Common myeloid progenitor, CD34-positive (primary cell): ENCODE measurements at regions not wholly inside any gene's neighbourhood (a gene's known extent, or its start where the extent isn't known, plus 50 kb on each side); places are given as distances from the start of the nearest gene placed in this dataset.
A peak's percentile ranks its signal among the peaks of the same experiment; 100 is the strongest.

ENCODE experiments used
- CTCF ChIA-PET: fragments of 350-600 bp; sonication (Branson Sonifier 250); formaldehyde crosslinking; loops from one replicate; lab custom pipeline; 2021; ENCODE audit warnings: antibody characterized with exemption; lab: Charles Lee
- POLR2A ChIA-PET: fragments of 350-600 bp; sonication (Branson Sonifier 250); formaldehyde crosslinking; loops from one replicate; lab custom pipeline; 2021; ENCODE audit warnings: antibody characterized with exemption; lab: Charles Lee
- DNase-seq, 3 donors: peaks; one replicate each; pipeline versions ENCODE4 v3.0.0 to v3.0.0-alpha.2; 2013
- H3K27ac ChIP-seq, 2 experiments: 1 replicate in 1 of 2; 2 replicates in 1 of 2; pipeline ENCODE4 v1.7.0; 2013; ENCODE audit warnings: inconsistent platforms in 2 of 2, low read length in 2 of 2, mild to moderate bottlenecking in 2 of 2, low read depth in 1 of 2, moderate library complexity in 1 of 2; ENCODE audit not compliant: severe bottlenecking in 2 of 2, insufficient read depth in 1 of 2, poor library complexity in 1 of 2
- H3K27me3 ChIP-seq, 5 experiments: replicated peaks in 2 of 5; 1 replicate in 3 of 5; 2 replicates in 2 of 5; pipeline versions ENCODE4 v1.6.1 to v1.7.0; 2013; ENCODE audit warnings: low read length in 4 of 5, mild to moderate bottlenecking in 2 of 5, moderate library complexity in 2 of 5, inconsistent platforms in 1 of 5; ENCODE audit not compliant: insufficient read depth in 5 of 5, control insufficient read depth in 4 of 5
- H3K36me3 ChIP-seq, 4 experiments: 1 replicate in 2 of 4; 2 replicates in 2 of 4; pipeline versions ENCODE4 v1.6.1 to v1.7.0; 2013; ENCODE audit warnings: low read length in 3 of 4, control low read depth in 1 of 4, mild to moderate bottlenecking in 1 of 4; ENCODE audit not compliant: control insufficient read depth in 4 of 4, insufficient read depth in 4 of 4
- H3K4me1 ChIP-seq, 4 experiments: 1 replicate in 3 of 4; 2 replicates in 1 of 4; pipeline versions ENCODE4 v1.6.1 to v1.7.1; 2013; ENCODE audit warnings: low read length in 3 of 4, mild to moderate bottlenecking in 3 of 4, control low read depth in 1 of 4, inconsistent platforms in 1 of 4, moderate library complexity in 1 of 4; ENCODE audit not compliant: control insufficient read depth in 4 of 4, insufficient read depth in 4 of 4; ENCODE audit errors: control extremely low read depth in 1 of 4
- H3K4me3 ChIP-seq, 7 experiments: 1 replicate in 4 of 7; 2 replicates in 3 of 7; pipeline versions ENCODE4 v1.5.1 to v1.7.0; 2013; ENCODE audit warnings: mild to moderate bottlenecking in 7 of 7, low read length in 6 of 7, moderate library complexity in 6 of 7, inconsistent platforms in 2 of 7, low read depth in 2 of 7, control low read depth in 1 of 7; ENCODE audit not compliant: insufficient read depth in 4 of 7, control insufficient read depth in 1 of 7; ENCODE audit errors: extremely low read depth in 1 of 7
- H3K9me3 ChIP-seq, 5 experiments: 1 replicate in 4 of 5; 2 replicates in 1 of 5; pipeline versions ENCODE4 v1.6.1 to v1.7.1; 2013; ENCODE audit warnings: low read length in 4 of 5, mild to moderate bottlenecking in 2 of 5, inconsistent platforms in 1 of 5, low read depth in 1 of 5, moderate library complexity in 1 of 5; ENCODE audit not compliant: control insufficient read depth in 4 of 5, insufficient read depth in 2 of 5; ENCODE audit errors: control extremely low read depth in 1 of 5
- WGBS: methylation state at CpG from one replicate; pipeline ENCODE4 v1.1.5; 2013; ENCODE audit not compliant: insufficient coverage; 5-methylcytosine and 5-hydroxymethylcytosine counted together

GRCh38 chr3:145752576-145752975 lies 408.4 kb downstream of the PLOD2 start:
- Histone ChIP-seq H3K4me1 (no peaks in the 10 kb centered on the region), H3K27ac (no peak overlapping the region), H3K9me3 (no peaks in the 10 kb centered on the region), H3K36me3 (no peaks in the 10 kb centered on the region), H3K27me3 (no peaks in the 10 kb centered on the region), H3K4me3 (no peak overlapping the region)
- no CpG with 5 or more reads among the region's 1 CpG for WGBS
- CTCF ChIA-PET = no interaction called here
- POLR2A ChIA-PET = no interaction called here
- DNase-seq = no peak

DNA sequence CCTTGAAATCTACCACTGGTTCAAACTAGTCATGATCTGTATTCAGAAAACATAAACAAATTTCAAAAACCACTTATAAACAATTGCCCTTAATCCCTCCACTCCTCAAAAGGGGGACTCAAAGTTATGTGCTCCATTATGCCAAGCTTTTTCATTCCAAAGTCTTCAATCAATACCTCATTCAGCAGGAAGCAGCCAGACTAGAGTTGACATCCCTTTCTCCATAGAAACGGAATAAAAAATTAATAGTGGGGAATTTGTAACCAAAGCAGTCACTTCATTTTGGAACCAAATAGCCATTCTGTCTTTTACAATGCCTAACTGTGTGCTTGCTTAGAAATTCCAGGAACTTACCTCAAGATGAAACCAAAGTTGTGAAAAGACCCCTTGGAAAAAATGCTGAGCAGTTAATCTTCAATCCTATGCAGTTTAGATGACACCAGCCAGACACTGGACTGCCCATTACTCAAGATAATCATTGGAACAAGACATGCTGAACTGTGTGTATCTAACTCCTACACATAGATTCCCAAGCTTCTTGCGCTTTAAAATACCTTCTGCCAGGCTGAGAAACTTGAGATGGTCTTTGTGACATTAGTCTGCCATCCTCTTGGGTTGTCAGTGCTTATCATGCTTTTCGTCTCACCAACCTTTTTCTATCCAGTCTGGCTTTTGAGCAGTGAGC lies 406.2 kb downstream of the PLOD2 start:
- DNase-seq = no peak
- Histone ChIP-seq H3K36me3 (no peaks in the 10 kb centered on the region), H3K27ac (no peak overlapping the region), H3K9me3 (no peaks in the 10 kb centered on the region), H3K27me3 (no peaks in the 10 kb centered on the region), H3K4me3 (no peak overlapping the region), H3K4me1 (no peaks in the 10 kb centered on the region)
- ChIA-PET POLR2A (no interaction called here), CTCF (no interaction called here)
- WGBS = 100% methylated on average over 1 of the region's 3 CpGs

DNA sequence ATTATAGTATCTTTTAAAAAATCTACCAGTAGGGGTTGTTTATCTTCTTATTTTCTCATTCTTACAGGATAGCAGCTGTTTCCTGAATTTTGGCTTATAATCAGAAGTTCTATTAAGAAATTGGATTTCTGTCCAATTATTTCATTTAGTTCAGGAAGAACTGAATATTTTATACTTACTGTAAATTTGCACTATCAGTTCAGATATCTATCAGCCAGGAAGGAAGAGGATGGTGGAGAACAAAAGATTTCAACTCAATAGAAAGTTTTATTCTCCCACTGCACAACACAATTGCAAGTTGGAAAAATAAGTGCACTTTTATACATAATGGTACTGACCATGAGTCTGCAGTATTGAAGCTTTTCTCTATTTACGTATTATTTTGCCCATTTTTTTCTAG lies 400.9 kb downstream of the PLOD2 start:
- no peak overlapping the region for H3K27ac ChIP-seq
- no CpG with 5 or more reads among the region's 1 CpG for WGBS
- H3K36me3 ChIP-seq = no peaks in the 10 kb centered on the region
- POLR2A ChIA-PET = no interaction called here
- CTCF ChIA-PET = interaction anchor here (0.7 kb wide), 1 partner anchor 79 kb away, joined by 3 read pairs; no protein-coding TSS in a partner anchor
- H3K27me3 ChIP-seq = no peaks in the 10 kb centered on the region
- no peak overlapping the region for H3K4me3 ChIP-seq
- no peaks in the 10 kb centered on the region for H3K4me1 ChIP-seq
- DNase-seq = no peak
- no peaks in the 10 kb centered on the region for H3K9me3 ChIP-seq

DNA sequence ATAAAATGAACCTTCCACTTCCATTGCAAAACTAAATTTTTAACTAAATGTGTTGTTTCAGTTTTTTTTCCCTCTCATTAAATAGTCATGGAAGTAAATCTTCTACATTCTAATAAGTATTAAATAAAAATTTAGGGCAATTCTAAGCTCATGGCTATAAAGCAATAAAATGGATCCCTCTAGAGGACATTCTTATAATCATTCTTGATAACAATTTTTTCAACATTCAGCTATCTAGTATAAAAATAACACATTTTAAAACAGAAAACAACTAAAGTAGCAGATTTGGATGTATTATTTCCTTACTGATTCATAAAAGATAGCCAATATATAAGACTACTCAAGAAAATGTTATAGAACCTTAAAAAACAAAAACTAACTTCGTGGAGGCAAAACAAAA lies 393.1 kb downstream of the PLOD2 start:
- no peak overlapping the region for H3K27ac ChIP-seq
- ChIA-PET CTCF (no interaction called here), POLR2A (interaction anchor here (1.0 kb wide), 1 partner anchor 9 kb away, joined by 3 read pairs; no protein-coding TSS in a partner anchor)
- WGBS = no CpG with 5 or more reads among the region's 1 CpG
- no peaks in the 10 kb centered on the region for H3K36me3 ChIP-seq
- H3K27me3 ChIP-seq = no peaks in the 10 kb centered on the region
- DNase-seq = peak in 1 of 3 donors; percentile 0
- H3K4me1 ChIP-seq = no peaks in the 10 kb centered on the region
- H3K4me3 ChIP-seq = no peak overlapping the region
- H3K9me3 ChIP-seq = no peaks in the 10 kb centered on the region

- WGBS = 100% methylated on average over 2 of the region's 4 CpGs
- Histone ChIP-seq H3K36me3 (no peaks in the 10 kb centered on the region), H3K27me3 (peaks cover 0 to 2% (median 0%) of the 10 kb centered on the region in 5 experiments), H3K4me3 (no peak overlapping the region), H3K9me3 (no peaks in the 10 kb centered on the region), H3K4me1 (no peaks in the 10 kb centered on the region), H3K27ac (no peak overlapping the region)
- DNase-seq = peak; percentile 13 to 53 (median 39)
- POLR2A ChIA-PET = interaction anchor here (1.0 kb wide), 1 partner anchor 9 kb away, joined by 3 read pairs; no protein-coding TSS in a partner anchor
- CTCF ChIA-PET = interaction anchor here (1.0 kb wide), 1 partner anchor 69 kb away, joined by 3 read pairs; no protein-coding TSS in a partner anchor
Measured at GRCh38 chr3:145776782-145777408, 384.1 kb downstream of the PLOD2 start.

DNA sequence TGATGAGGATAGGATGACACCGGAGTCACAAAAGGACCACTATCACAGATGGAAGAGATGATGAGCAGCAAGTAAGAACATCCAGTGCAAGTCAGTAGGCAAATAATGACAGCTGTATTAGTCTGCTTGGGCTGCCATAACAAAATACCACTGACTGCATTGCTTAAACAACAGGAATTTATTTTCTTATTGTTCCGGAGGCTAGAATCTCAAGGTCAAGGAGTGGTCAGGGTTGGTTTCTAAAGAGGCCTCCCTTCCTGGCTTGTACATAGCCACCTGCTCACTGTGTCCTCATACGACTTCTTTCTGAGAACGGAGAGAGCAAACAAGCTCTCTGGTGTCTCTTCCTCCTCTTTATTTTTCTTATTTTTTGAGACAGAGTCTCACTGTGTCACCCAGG lies 380.7 kb downstream of the PLOD2 start:
- Histone ChIP-seq H3K36me3 (no peaks in the 10 kb centered on the region), H3K4me1 (no peaks in the 10 kb centered on the region), H3K27ac (no peak overlapping the region), H3K9me3 (no peaks in the 10 kb centered on the region), H3K27me3 (peaks cover 0 to 1% (median 0%) of the 10 kb centered on the region in 5 experiments), H3K4me3 (no peak overlapping the region)
- DNase-seq = no peak
- ChIA-PET POLR2A (no interaction called here), CTCF (no interaction called here)
- WGBS = 95% methylated on average over 4 of the region's 4 CpGs

- Histone ChIP-seq H3K36me3 (no peaks in the 10 kb centered on the region), H3K27me3 (no peaks in the 10 kb centered on the region), H3K27ac (no peak overlapping the region), H3K4me1 (no peaks in the 10 kb centered on the region), H3K4me3 (no peak overlapping the region), H3K9me3 (no peaks in the 10 kb centered on the region)
- DNase-seq = no peak
- POLR2A ChIA-PET = no interaction called here
- CTCF ChIA-PET = no interaction called here
Measured at GRCh38 chr3:145785668-145786067, 375.3 kb downstream of the PLOD2 start.
